AG08395 (cell line): ENCODE measurements at regions not wholly inside any gene's neighbourhood (a gene's known extent, or its start where the extent isn't known, plus 50 kb on each side); places are given as distances from the start of the nearest gene placed in this dataset.

ENCODE experiments used
- DNase-seq: peaks from one replicate; pipeline ENCODE4 v3.0.0; 2012; ENCODE audit warnings: mixed read lengths, low spot score

DNA sequence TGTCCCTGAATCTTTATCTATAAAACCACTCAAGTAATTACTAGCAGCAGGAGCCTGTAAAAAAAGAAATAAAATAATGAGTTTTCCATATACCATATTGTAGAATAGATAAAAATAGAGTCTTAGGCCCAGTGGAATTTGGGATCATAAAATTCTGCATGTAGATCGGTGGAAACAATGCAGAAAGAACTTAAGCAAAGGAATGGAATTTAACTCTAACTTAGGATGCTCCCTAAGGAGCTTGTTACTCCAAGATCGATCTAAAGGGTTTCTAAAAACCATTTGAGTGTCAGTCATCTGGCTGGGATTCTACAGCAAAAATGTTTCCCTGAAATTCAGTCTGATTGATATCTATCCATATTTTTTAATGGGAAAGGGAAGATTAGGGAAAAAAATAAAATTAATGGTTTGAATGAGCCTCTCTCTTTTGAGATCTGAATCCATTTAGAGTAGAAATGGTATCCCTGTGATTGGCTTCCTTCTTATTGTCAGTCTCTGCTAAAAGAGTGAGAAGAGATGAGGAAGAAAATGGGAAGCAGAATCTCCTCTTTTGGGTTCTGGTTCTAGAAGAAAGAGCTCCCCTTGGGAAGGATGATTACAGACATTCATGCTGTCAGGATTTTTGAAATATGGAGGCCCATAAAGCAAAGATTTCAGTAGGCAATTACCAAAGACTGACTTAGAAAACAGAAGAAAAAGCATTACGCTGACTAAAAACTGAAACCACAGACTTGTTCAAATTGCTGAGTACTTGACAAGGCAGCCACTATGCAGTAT is 564.3 kb upstream of the MARCKS start:
- DNase-seq: no peak

DNA sequence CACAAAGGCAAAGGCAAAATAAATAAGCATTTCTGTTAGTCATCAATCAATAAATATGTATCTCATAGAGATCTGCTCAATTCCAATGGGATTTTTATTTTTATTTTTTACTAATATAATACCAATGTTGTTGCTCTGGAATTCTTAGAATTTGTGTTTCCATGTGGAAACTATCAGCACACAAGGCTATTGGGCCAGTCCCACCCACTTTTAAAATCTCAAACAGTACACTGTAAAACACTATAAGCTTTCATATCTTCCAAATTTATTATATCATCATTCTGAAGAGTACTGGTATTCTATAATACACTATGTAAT is 563.8 kb upstream of the MARCKS start:
- DNase-seq: no peak

DNA sequence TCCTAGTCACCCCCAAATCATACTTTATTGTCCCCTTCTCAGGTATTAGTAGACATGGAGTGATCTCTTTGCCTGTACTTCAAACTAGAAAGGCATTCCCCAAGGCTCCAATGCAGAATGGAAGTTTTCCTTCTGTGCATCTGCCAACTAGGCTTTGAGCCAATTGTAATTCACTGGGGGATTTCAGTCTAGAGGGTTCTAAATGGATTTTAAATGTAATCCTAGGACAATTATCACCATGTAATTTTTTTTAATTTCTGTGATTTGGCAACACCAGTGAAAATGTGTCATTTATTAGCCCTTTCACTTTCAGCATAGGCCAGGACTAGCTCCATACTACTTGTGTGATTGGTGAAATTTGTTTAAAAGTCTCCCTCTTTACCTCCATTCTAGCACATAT is 557.6 kb upstream of the MARCKS start:
- DNase-seq: no peak

DNA sequence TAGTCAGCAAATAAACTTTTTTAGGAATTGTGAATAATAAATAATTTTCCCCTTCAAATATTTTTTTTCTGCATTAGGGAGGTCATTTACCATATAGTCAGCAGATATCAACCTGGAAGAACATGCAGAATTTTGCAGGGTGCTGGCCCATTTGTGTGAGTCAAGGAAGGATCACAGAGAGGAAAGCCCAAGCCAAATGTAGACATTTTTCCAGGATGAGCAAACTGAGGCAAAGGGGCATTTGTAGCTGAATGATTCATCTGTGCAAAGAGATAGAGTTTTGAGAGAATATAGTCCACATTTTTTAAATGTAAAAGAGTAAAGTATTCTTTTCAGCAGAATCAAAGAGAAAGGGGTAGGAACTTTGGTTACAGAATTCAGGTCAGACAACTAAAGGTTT is 555.5 kb upstream of the MARCKS start:
- DNase-seq: no peak

DNA sequence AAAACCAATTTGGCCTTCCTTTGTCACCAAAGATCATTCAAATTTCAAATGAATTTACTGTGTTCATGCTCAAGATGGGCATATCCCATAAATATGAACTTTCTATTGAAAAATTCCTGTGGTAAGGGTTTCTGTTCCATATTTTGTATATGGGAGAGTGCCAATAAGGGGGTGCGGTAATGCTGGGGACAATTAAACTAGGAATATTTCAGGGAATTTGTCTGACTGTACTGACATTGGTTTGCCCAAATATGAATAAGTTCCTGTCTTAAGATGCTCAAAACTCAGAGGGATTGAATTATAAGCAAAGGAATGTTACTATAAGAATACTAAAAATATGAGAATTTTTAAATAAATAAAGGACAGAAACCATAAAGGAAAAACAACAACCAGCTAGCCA is 553.0 kb upstream of the MARCKS start:
- DNase-seq: no peak

DNA sequence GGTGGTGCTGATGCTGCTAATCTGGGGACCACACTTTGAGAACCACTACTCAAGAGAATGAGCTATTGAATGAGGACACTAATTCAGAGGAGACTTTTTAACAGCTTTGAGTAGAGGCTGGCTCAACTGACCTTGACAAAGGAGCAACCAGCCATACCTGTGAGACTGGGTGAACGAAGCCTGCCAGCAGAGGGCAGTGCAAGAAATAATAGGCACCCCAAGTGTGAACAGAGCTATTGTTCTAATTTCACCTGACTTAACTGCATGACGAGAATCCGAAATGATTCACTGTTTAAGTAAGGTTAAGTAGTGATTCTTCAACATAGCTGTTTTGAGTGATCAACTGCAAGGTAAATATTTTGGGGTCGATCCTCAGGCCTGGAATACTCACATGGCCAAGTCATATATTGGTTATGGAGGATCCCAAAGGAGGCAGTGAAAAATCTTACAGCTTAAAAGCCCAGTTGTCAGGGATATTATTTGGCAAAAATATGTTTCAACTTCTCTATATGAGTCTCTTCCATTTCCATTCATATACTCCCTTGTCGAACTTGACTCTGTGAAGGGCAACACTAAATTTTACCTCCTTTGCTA is 550.5 kb upstream of the MARCKS start:
- DNase-seq: no peak

DNA sequence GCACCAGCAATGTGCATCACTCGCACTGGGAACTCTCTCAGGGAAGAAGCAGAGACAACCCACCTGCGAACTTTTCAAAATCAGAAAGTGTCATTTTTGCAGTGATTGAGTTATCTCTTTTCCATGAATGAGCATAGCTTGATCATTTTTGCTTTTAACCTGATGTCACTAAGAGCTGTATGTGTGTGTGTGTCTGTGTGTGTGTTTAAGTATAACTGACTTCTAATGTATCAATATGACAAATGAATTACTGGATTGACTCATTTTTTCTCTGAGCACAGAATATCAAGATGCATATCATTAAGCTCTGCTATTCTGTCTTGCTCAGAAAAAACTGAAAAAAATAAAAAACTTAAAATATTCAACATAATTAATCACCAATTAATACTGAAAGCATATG is 548.9 kb upstream of the MARCKS start:
- DNase-seq: no peak

DNA sequence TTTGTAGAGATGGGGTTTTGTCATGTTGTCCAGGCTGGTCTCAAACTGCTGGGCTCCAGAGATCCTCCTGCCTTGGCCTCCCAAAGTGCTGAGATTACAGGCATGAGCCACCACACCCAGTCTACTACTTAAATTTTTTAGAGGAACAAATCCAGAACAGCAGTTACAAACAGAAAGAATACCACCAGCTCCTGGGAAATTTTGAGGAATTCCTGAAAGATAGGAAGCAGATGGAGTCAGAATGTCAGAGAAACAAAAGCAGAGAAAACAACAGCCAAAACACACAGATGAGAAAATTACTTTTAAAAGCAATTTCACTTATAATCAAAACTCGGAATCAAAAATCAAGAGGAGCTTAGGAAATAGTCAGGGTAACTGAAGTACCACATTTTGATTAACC is 543.3 kb upstream of the MARCKS start:
- DNase-seq: no peak

DNA sequence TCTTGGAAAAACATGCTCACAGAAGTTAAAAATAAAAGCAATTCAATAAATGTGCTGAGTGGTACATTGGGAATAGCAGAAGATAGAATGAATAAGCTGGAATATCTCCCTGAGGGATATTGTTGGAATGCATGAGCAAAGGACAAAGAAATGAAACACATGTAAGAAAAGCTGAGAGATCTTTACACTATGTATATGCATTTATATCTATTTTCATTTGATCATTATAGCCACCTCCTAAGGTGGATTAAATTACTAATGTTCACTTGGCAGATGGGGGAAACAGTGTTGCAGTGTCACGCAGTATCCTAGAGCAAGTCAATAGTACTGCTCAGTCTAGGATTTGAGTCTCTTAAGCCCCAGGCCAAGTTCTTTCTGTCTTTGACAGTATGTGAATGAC is 542.0 kb upstream of the MARCKS start:
- DNase-seq: no peak

DNA sequence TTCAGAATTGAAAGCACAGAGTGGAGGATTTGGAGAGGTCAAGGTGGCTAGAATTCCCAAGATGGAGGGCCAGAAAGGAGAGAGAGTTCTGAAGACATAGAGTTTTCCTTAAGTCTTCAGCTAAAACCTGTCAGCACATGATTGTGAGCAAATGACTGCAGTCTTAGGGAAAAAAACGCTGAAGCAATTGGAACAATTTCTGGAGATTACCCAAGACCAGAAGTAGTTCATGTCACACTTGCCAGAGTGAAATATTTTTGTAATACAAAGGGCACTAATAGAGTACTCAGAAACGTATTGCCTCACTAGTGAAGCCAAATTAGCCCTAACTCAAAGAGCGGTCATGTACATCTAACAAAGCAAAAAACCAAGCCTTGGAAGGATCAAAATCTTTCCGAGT is 541.3 kb upstream of the MARCKS start:
- no peak for DNase-seq

DNA sequence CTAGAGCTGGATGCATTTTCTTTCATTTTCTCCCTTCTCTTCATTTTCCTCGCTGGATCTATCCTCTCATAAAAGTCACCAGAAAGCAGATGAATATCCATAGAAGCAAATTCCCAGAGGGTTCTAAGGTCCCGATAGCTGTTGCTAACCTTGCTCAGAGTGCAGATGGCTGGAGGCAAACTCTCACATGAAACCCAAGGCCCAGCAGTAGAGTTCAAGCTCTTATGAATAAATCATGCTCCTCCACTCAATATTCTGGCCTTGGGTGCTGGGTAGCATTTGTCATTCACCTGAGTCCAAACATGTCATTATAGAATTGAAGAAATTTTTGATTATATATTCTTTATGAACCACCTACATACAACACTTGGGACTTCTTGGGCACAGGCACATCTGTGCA is 539.7 kb upstream of the MARCKS start:
- DNase-seq: no peak

DNA sequence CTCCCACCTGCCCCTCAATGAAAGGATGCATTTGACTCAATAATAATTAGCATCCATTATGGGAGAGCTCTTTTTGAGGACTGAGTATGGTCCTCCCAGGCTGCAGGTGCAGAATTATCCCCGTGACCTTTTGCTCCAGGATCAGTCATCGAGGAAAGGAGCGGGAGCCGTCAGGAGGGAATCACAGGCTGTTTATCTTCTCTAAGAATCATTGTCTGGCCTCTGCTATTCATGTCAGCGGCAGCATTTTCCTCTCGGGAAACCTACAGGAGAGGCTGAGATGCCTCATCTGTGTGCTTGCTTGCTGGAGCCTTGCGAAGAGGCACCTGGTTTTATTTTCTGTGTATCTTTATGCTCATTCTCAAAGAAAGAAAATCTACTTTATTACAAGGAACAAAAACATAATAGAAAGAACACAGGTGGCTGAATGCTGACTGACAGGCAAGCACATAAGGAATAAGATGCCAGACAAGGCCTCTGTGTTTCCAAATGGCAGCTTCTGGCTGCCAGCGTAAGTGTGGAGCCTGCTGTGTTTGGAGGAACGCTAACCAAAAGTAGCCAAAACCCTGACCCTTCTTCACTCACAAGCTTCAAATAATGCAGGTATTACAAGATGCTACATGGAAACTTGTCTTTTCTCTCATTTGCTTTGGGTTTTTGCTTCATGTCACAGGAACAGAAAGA is 539.1 kb upstream of the MARCKS start:
- DNase-seq: no peak

DNA sequence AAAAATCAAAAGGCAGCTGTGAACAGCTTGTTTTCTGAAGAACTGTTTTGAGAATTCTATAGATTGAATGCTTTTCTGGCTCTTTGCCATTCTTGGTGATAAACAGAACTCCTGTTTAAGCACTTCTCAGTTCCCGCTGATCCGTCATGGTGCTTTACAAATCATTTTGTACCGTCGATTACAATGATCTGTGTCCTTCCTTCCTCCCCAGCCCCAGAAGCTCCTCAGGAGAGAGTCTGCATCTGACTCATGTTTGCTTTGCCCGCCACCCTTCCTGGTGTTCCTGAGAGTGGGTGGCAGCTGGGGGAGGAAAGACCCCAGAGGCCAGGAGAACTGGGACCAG is 538.6 kb upstream of the MARCKS start:
- no peak for DNase-seq

DNA sequence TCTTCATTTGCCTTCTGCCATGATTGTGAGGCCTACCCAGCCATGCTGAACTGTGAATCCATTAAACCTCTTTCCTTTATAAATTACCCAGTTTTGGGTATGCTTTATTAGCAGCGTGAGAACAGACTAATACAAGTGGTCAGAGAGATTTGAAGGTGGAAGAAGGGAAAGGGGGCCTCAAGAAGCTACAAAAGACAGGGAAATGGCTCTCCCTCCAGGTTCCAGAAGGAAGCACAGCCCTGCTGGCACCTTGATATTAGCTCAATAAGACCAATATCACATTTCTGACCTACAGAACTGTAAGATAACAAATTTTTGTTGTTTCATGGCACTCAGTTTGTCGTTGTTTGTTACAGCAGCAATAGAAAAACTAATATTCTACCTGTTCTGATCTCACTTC is 536.5 kb upstream of the MARCKS start:
- DNase-seq: no peak

DNA sequence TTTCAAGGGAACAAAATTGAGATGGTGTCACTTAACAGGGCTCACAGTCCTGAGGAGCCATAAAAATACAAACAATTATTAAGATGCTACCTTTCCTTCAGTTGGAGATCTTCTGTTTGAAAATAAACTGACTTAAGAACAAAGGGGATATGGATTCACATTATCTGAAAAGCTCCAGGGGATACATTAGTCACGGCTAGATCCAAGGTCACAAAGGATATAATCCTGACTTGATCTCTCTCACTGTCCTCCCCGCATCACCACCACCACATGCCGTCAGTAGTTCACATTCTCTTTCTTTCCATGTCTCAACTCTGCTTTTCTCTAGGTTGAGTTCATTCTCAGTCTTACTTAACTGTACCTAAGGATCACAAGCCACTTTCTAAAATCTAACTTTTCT is 530.4 kb upstream of the MARCKS start:
- DNase-seq: no peak

DNA sequence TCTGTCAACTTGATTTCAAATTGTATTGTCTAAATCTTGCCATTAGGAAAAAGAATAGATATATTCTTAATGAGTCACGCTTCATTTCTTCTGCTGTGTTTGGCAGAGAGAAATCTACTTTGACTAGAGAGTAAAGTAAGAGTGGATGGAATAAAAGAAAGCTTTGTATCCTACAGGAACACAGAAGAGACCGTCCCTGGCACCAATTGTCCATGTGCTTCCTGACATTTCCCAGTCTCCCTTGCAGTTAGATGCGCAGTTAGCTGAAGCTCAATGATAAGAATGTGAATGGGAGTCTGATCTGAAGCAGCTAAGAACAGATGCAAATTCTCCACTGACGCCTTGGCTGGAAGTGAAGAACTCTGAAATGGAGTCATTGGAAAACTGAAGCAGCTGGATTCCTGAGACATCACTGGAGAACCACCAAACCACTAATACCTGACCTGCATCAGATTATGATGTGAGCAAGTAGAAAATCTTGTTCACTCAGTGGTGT is 528.2 kb upstream of the MARCKS start:
- no peak for DNase-seq

DNA sequence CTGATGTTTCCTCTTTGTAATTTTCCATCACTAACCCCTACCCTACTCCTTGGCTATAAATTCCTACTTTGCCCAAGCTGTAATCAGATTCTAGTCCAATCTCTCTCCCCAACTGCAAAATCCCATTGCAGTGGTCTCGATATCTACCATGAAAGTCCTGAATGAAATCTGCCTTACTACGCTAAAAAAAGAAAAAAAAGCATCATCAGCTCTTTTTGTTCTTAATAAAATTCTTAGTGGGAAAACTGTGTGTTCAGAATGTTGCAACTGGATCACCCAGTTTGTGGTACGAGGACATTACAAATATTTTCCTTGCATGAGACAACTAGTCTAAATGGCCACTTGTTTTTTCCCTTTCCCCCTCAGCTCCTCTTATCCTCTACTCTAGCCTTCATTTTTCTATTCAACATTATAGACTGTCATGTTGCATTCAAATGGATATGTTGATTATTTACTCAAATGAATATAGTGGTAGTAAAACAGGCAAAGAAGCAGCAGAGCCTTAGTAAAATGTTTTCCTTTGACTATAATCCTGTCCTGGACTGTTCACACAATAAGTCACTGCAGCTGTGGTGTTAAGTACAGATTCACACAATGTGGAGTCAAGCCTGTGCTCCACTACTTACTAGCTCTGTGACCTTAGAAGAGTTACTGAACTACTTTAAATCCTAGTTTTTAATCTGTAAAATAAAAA is 527.1 kb upstream of the MARCKS start:
- no peak for DNase-seq

DNA sequence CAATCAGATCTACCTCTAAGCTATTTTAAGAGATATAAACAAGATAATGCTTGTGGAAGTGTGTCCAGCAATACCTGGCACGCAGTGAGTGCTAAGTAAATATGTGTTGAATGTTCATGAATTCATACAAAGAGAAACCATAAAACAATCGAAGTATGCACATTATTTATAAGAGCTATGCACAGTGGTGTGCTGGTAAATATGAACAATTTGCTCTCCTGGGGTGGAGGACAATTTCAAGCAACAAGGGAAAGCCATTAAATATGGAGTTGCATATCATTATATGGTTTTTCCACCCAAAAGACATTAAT is 526.6 kb upstream of the MARCKS start:
- no peak for DNase-seq

DNA sequence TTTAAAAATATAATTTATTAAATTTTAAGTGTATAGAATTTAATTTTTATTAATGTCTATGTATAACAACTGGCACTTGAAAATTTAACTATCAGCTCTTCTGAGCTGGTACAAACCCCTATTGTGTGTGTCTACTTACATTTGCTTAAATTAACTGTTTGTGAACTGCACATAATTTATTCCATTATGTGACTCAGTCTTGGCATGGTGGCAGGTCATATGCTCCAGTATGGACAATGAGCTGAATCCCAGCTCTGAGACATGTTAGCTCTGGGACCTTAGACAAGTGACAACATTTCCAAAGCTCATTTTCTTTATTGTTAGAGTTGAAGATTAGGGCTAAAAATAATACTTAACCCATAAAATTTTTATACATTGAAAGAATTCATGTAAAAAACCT is 526.1 kb upstream of the MARCKS start:
- DNase-seq: no peak

DNA sequence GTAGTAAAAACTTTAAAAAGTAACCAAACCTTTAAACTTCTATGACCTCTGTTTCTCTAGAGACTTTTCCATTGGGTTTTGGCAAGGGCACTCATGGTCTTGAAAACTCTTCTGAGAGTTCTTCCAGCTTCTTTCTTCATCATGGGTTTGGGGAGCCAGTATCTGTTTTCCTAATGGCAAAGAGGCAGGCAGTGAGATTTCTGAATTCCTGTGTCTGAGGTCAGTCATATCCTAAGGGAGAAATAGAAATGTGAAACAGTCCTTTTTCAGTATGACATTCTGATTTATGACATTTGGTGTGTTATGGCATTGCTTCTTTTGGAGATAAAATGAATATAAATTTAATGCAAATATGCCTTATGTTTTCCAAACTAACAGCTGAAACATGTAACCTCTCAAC is 518.5 kb upstream of the MARCKS start:
- DNase-seq: no peak

DNA sequence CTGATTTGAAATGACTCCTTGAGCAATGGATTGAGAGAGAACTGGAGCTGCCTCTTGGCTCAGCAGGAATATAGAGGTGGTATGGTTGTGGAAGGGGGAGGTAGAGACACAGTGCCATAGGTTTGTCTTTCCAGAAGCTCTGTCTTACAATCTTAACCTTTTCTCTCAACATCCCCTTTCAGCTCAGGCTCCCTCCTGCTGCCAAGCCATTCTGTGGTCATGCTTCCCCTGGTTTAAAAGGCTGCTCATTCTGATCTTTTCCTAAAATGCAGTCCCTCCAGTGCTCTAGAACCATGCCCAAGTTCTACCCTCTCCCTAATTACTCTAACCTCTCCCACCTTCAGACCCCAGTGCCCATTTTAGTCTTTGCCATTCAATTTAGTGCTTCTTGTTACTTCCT is 517.9 kb upstream of the MARCKS start:
- no peak for DNase-seq

DNA sequence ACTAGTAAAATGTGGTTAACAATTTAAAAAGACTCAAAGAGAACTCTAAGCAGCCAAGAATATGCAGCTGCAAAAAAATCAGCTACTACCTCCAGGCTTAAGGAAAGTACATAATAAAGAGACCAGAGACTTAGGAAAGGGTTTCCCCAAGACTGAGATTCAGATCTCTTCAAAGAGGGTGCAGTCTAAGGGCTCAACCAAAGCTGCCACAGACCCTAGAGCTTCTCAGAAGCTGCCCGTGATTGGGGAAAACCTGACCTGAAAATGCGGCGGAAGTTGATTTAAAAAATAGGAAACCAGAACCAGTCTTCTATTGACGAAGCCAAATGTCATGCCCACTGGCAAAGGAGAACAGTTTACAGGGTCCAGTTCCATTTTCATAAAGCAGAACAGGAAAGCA is 516.8 kb upstream of the MARCKS start:
- no peak for DNase-seq

DNA sequence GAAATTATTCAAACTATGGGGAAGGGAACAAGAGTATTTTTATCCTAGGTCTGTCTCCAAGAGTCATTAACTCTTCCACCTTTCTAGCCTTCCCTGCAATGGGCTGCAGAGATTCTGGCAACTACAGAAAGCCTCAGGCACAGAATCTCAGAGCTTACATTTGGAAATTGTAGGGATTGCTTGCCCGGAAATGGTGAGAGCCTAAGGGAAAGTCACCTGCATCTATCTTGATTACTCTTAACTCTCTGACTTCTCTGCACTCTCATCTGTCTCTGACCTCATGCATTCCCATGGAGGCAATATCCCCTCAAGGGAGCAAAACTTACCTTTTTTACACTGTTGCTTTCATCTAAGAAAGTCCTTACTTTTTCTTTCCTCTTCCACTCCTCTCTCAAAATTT is 513.2 kb upstream of the MARCKS start:
- no peak for DNase-seq
